Breast epithelium (tissue), 4 donors: ENCODE measurements at regions not wholly inside any gene's neighbourhood (a gene's known extent, or its start where the extent isn't known, plus 50 kb on each side); places are given as distances from the start of the nearest gene placed in this dataset.

ENCODE experiments used
- DNase-seq, 2 donors: peaks; one replicate each; pipeline ENCODE4 v3.0.0-alpha.2; 2019; ENCODE audit warnings: low spot score in 2 of 2
- H3K27ac ChIP-seq, 2 donors: fragments of 200-600 bp; sonication (generic) in 1 of 2; one replicate each; pipeline ENCODE4 v1.5.1; 2016 to 2019; ENCODE audit warnings: mild to moderate bottlenecking in 1 of 2
- H3K27me3 ChIP-seq, 2 donors: fragments of 200-600 bp; sonication (generic) in 1 of 2; one replicate each; pipeline versions ENCODE4 v1.5.1 to v1.6.0; 2017 to 2019; ENCODE audit warnings: control low read depth in 1 of 2, mild to moderate bottlenecking in 1 of 2
- H3K36me3 ChIP-seq: fragments of 200-600 bp; one replicate; pipeline ENCODE4 v1.5.1; 2019
- H3K4me1 ChIP-seq, 2 donors: fragments of 200-600 bp; sonication (generic); one replicate each; pipeline ENCODE4 v1.5.1; 2016 to 2019; ENCODE audit warnings: control low read depth in 1 of 2
- H3K4me3 ChIP-seq, 3 donors: fragments of 200-600 bp; sonication (generic); 1 replicate in 2 of 3; 2 replicates in 1 of 3; pipeline ENCODE4 v1.5.1; 2016 to 2019; ENCODE audit warnings: mild to moderate bottlenecking in 3 of 3, moderate library complexity in 2 of 3
- H3K9me3 ChIP-seq, 2 donors: fragments of 200-600 bp; sonication (generic) in 1 of 2; one replicate each; pipeline ENCODE4 v1.5.1; 2016 to 2019; ENCODE audit warnings: control low read depth in 1 of 2
- CTCF ChIP-seq, 3 donors: fragments of 450-650 bp; IDR thresholded peaks; one replicate each; pipeline ENCODE4 v1.5.1; 2016 to 2017; ENCODE audit warnings: antibody characterized with exemption in 3 of 3, mild to moderate bottlenecking in 3 of 3, moderate library complexity in 3 of 3
- POLR2A ChIP-seq: fragments of 450-650 bp; IDR thresholded peaks from one replicate; pipeline ENCODE4 v1.6.1; 2016; ENCODE audit warnings: antibody characterized with exemption, mild to moderate bottlenecking, moderate library complexity
- POLR2AphosphoS5 ChIP-seq, 3 donors: sonication (generic); formaldehyde crosslinking; IDR thresholded peaks; one replicate each; pipeline ENCODE4 v1.6.1; 2017; ENCODE audit warnings: antibody characterized with exemption in 3 of 3
- intact Hi-C: fragments of 100-400 bp; cut with DNase I; formaldehyde crosslinking; loops from one replicate; pipeline ENCODE4 v1.15.1; 2023; ENCODE audit warnings: low total_unique reads

- Histone ChIP-seq H3K9me3 (no peaks in the 10 kb centered on the region), H3K4me1 (no peaks in the 10 kb centered on the region), H3K27me3 (no peaks in the 10 kb centered on the region), H3K27ac (no peak overlapping the region), H3K36me3 (no peaks in the 10 kb centered on the region), H3K4me3 (no peak overlapping the region)
- DNase-seq: no peak
- intact Hi-C loops: no loop called here
- TF ChIP-seq POLR2AphosphoS5 (IDR thresholded peaks at IDR 0.05) (no peak), POLR2A (no peak), CTCF (IDR thresholded peaks at IDR 0.05) (no peak)
Observed at GRCh38 chr6:137690721-137691120, 176.3 kb upstream of the TNFAIP3 start.

- DNase-seq: no peak
- no peak overlapping the region for H3K4me3 ChIP-seq
- H3K36me3 ChIP-seq: no peaks in the 10 kb centered on the region
- H3K4me1 ChIP-seq: no peaks in the 10 kb centered on the region
- H3K9me3 ChIP-seq: no peaks in the 10 kb centered on the region
- no peak overlapping the region for H3K27ac ChIP-seq
- TF ChIP-seq POLR2AphosphoS5 (IDR thresholded peaks at IDR 0.05) (no peak), CTCF (IDR thresholded peaks at IDR 0.05) (no peak), POLR2A (no peak)
- H3K27me3 ChIP-seq: no peaks in the 10 kb centered on the region
- intact Hi-C loops: no loop called here
Observed at GRCh38 chr6:137692308-137692707, 174.8 kb upstream of the TNFAIP3 start.

GRCh38 chr6:137692806-137693205, 174.3 kb upstream of the TNFAIP3 start:
- Histone ChIP-seq H3K9me3 (no peaks in the 10 kb centered on the region), H3K4me3 (no peak overlapping the region), H3K4me1 (no peaks in the 10 kb centered on the region), H3K27ac (no peak overlapping the region), H3K27me3 (no peaks in the 10 kb centered on the region), H3K36me3 (no peaks in the 10 kb centered on the region)
- TF ChIP-seq CTCF (IDR thresholded peaks at IDR 0.05): no peak
- no peak for TF ChIP-seq POLR2A
- no peak for TF ChIP-seq POLR2AphosphoS5 (IDR thresholded peaks at IDR 0.05)
- no peak for DNase-seq
- intact Hi-C loops: no loop called here

GRCh38 chr6:137693711-137694110, 173.3 kb upstream of the TNFAIP3 start:
- Histone ChIP-seq H3K4me1 (no peaks in the 10 kb centered on the region), H3K27ac (no peak overlapping the region), H3K27me3 (no peaks in the 10 kb centered on the region), H3K4me3 (no peak overlapping the region), H3K9me3 (no peaks in the 10 kb centered on the region), H3K36me3 (no peaks in the 10 kb centered on the region)
- no peak for DNase-seq
- TF ChIP-seq CTCF (IDR thresholded peaks at IDR 0.05) (no peak), POLR2AphosphoS5 (IDR thresholded peaks at IDR 0.05) (no peak), POLR2A (no peak)
- intact Hi-C loops: no loop called here

GRCh38 chr6:137696765-137697164, 170.3 kb upstream of the TNFAIP3 start:
- TF ChIP-seq POLR2AphosphoS5 (IDR thresholded peaks at IDR 0.05): no peak
- TF ChIP-seq POLR2A: no peak
- no peak for TF ChIP-seq CTCF (IDR thresholded peaks at IDR 0.05)
- Histone ChIP-seq H3K4me3 (no peak overlapping the region), H3K27me3 (no peaks in the 10 kb centered on the region), H3K4me1 (no peaks in the 10 kb centered on the region), H3K27ac (no peak overlapping the region), H3K9me3 (no peaks in the 10 kb centered on the region), H3K36me3 (no peaks in the 10 kb centered on the region)
- DNase-seq: no peak
- intact Hi-C loops: loop anchor here (5.0 kb wide), 1 partner anchor 741 kb away; no protein-coding TSS in a partner anchor
